ENCODE measurements at regions not wholly inside any gene's neighbourhood (a gene's known extent, or its start where the extent isn't known, plus 50 kb on each side); places are given as distances from the start of the nearest gene placed in this dataset.

DNA sequence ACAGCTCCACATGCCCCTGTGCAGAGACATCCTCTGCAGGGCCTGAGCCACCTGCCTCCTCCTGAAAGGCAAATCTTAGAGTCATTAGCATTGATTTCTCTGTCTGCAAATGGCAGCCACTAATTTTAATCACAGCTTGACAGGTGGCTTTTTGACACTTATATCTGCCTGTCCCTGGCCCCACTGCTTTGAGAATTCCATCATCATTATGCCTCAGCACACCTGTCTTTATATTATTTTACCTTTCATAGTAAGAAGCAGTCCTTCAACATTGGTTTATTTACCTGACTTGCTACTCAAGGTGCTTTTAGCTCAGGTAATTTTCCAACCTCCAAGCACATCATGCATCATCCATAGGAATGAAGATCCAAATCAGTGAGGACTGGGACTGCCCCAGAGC, 451.3 kb downstream of the MTRR start (continued):
- TF ChIP-seq, protein P1, sequence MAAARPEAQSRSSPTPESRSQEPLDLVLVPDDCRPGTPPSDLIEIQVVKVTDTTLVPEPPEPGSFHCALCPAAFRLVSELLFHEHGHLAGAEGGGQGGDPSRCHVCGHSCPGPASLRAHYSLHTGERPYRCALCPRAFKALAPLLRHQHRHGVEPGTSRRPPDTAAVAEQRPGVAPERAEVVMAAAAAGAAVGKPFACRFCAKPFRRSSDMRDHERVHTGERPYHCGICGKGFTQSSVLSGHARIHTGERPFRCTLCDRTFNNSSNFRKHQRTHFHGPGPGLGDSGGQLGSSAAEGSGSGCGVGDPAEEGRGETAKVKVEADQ (CRISPR knock-in tag; IDR thresholded peaks at IDR 0.05; ENCODE audit: borderline replicate concordance) = no peak
- no peak for TF ChIP-seq CREBL2 (CRISPR knock-in tag; IDR thresholded peaks at IDR 0.05; ENCODE audit: borderline replicate concordance)
- TF ChIP-seq ZNF260 (CRISPR knock-in tag; IDR thresholded peaks at IDR 0.05; ENCODE audit: borderline replicate concordance, low read depth) = no peak
- no peak for TF ChIP-seq DDIT3 (CRISPR knock-in tag; IDR thresholded peaks at IDR 0.05)
- TF ChIP-seq HDAC1 (CRISPR knock-in tag; IDR thresholded peaks at IDR 0.05) = no peak
- no peak for TF ChIP-seq KLF9 (CRISPR knock-in tag; IDR thresholded peaks at IDR 0.05; ENCODE audit: low read depth)
- TF ChIP-seq ZNF362 (CRISPR knock-in tag; IDR thresholded peaks at IDR 0.05; ENCODE audit: borderline replicate concordance) = no peak

DNA sequence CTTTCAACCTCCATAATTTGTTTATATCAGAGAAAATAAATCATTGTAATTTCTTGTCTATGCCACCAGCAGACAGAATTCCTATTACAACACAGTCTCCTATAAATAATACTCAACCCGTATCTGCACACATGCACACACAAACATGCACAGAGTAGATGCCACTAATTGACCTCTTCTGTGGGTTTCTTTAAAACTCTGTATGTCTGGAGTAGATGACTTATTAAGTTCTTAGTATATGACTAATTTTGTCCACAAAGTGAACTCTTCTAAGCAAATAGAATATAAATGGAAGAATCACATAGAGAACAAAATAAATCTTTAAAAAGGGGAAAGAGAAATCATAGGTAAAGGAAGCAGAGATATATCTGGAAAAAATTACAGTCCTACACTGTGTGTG, 452.3 kb downstream of the MTRR start:
- Histone ChIP-seq H3K27ac (ENCODE audit: extremely low read length, insufficient read depth, low read length) (no peak overlapping the region), H3K9me3 (ENCODE audit: low read length) (peaks cover 49% of the 10 kb centered on the region), H3K79me2 (ENCODE audit: insufficient read depth, low read length) (no peaks in the 10 kb centered on the region), H3K9ac (ENCODE audit: insufficient read depth, low read depth, low read length) (no peak overlapping the region), H3K4me1 (ENCODE audit: insufficient read depth, low read length) (no peaks in the 10 kb centered on the region), H4K20me1 (ENCODE audit: insufficient read depth, low read length) (no peaks in the 10 kb centered on the region), H2AFZ (ENCODE audit: low read length) (no peak overlapping the region), H3K27me3 (ENCODE audit: control insufficient read depth in 1 of 2, insufficient read depth in 2 of 2, low read length in 2 of 2) (no peaks in the 10 kb centered on the region), H3K4me3 (replicated peaks in 1 of 3; ENCODE audit: insufficient read depth in 1 of 3, low read depth in 2 of 3, low read length in 3 of 3) (no peak overlapping the region), H3K36me3 (replicated peaks in 1 of 2; ENCODE audit: control insufficient read depth in 1 of 2, insufficient read depth in 2 of 2, low read length in 2 of 2) (no peaks in the 10 kb centered on the region), H3K4me2 (ENCODE audit: low read depth, low read length) (no peak overlapping the region)
- POLR2A ChIA-PET = no interaction called here
- WGBS (ENCODE audit: low lambda C conversion rate) = 6% methylated on average over 1 of the region's 1 CpG
- no TSS peak for BruUV-seq (replicated peaks)
- intact Hi-C loops (cut with micrococcal nuclease; ENCODE audit: unreplicated experiment) = no loop called here
- DNase-seq (ENCODE audit: low spot score) (no peak), FAIRE-seq (no peak), ATAC-seq (no peak)
- CTCF ChIA-PET (ENCODE audit: low intra/inter-chr PET ratio, low total read pairs) = no interaction called here
- in situ Hi-C loops (cut with HindIII; ENCODE audit: extremely low pct_ligation_motif_present, low pct_unique_long_range_greater_than_20kb) = no loop called here
- TF ChIP-seq, protein P2, sequence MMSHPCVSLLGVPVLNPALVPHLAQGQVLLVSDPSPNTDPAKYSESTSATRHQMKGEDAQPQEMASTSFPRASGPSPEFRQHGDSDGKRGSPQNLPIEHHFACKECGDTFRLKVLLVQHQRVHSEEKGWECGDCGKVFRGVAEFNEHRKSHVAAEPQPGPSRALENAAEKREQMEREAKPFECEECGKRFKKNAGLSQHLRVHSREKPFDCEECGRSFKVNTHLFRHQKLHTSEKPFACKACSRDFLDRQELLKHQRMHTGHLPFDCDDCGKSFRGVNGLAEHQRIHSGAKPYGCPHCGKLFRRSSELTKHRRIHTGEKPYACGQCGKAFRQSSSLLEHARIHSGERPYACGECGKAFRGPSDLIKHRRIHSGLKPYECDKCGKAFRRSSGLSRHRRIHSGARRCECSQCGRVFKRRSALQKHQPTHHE (CRISPR knock-in tag; IDR thresholded peaks at IDR 0.05; ENCODE audit: borderline replicate concordance) = no peak
- TF ChIP-seq, protein P3, sequence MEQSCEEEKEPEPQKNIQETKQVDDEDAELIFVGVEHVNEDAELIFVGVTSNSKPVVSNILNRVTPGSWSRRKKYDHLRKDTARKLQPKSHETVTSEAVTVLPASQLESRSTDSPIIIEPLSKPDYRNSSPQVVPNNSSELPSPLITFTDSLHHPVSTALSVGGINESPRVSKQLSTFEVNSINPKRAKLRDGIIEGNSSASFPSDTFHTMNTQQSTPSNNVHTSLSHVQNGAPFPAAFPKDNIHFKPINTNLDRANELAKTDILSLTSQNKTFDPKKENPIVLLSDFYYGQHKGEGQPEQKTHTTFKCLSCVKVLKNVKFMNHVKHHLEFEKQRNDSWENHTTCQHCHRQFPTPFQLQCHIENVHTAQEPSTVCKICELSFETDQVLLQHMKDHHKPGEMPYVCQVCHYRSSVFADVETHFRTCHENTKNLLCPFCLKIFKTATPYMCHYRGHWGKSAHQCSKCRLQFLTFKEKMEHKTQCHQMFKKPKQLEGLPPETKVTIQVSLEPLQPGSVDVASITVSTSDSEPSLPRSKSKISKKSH (CRISPR knock-in tag; IDR thresholded peaks at IDR 0.05; ENCODE audit: borderline replicate concordance) = no peak
- TF ChIP-seq ESRRA (CRISPR knock-in tag; IDR thresholded peaks at IDR 0.05; ENCODE audit: low read depth) (no peak), CBX2 (IDR thresholded peaks at IDR 0.05; ENCODE audit: low read depth, low read length) (no peak), CBX2 (CRISPR knock-in tag; IDR thresholded peaks at IDR 0.05; ENCODE audit: low read depth) (no peak), PAXIP1 (CRISPR knock-in tag; conservative IDR thresholded peaks at IDR 0.05) (no peak)
